Right cardiac atrium (tissue), 5 donors: ENCODE measurements at regions not wholly inside any gene's neighbourhood (a gene's known extent, or its start where the extent isn't known, plus 50 kb on each side); places are given as distances from the start of the nearest gene placed in this dataset.
"Not testable (repeated sequence)": the region's sequence is repeated elsewhere in the genome, so short reads cannot be mapped to it uniquely, and the experiment has no call there.

Source experiments
- ATAC-seq, 2 donors: fragments of 200-7000 bp; cut with Tn5 transposase; one replicate each; pipeline versions ENCODE4 v1.8.0 to v1.9.1; 2020; ENCODE audit warnings: moderate library complexity in 2 of 2, mild to moderate bottlenecking in 1 of 2
- DNase-seq, 3 donors: peaks; one replicate each; pipeline ENCODE4 v3.0.0-alpha.2; 2020
- H3K27ac ChIP-seq: one replicate; pipeline ENCODE4 v1.5.1; 2013; ENCODE audit warnings: mild to moderate bottlenecking, low read length, control low read depth, moderate library complexity
- H3K27me3 ChIP-seq: one replicate; pipeline ENCODE4 v1.6.1; 2013; ENCODE audit not compliant: control insufficient read depth, insufficient read depth
- H3K4me1 ChIP-seq: one replicate; pipeline ENCODE4 v1.6.1; 2013; ENCODE audit warnings: low read length; ENCODE audit not compliant: control insufficient read depth, insufficient read depth
- H3K4me3 ChIP-seq: one replicate; pipeline ENCODE4 v1.5.1; 2013; ENCODE audit warnings: low read length, control low read depth
- H3K9me3 ChIP-seq: one replicate; pipeline ENCODE4 v1.6.1; 2013; ENCODE audit warnings: low read length; ENCODE audit not compliant: control insufficient read depth
- WGBS: extraction: QIAGEN DNeasy Blood & Tissue Kit; methylation state at CpG from one replicate; pipeline ENCODE4 v1.1.7; 2013; 5-methylcytosine and 5-hydroxymethylcytosine counted together
- intact Hi-C, 4 donors: fragments of 100-400 bp; cut with DNase I; formaldehyde crosslinking; loops; one replicate each; pipeline versions ENCODE4 v1.11.0 to v1.14.0; 2022 to 2023
- donor health status: healthy with polysubstance abuse.
- donor health status: DM: no; HTN: yes; CAD: no.
- donor health status: DM: no; HTN: no; CAD: no.
- donor health status: DM: no; HTN: yes; CAD: no; lungs with severe emphysema.
- donor health status: DM: yes; HTN: yes; CAD: no.

DNA sequence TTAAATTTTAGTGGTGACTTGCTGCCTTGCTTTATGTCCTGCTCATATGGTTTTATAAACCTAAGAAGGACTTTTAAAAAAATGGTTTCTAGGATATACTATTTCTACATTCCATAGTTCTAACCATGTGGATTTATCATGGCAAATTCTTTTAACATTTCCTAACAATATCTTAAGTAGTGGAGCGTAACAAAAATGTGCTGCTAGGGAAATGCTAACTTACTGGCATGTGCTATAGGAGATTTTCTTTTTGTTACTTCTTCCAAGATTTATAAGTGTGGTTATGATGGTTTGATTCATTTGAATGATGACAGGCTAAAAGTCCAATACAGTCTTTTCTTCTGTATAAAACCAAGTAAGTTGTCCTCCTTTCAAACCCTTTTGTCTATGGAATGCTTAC is 713.7 kb downstream of the SLITRK1 start:
- Histone ChIP-seq H3K27ac (no peak overlapping the region), H3K4me1 (no peaks in the 10 kb centered on the region), H3K4me3 (no peak overlapping the region), H3K27me3 (no peaks in the 10 kb centered on the region), H3K9me3 (no peaks in the 10 kb centered on the region)
- DNase-seq (no peak), ATAC-seq (no peak)
- intact Hi-C loops: no loop called here
- 65% methylated on average over 1 of the region's 1 CpG for WGBS

- intact Hi-C loops: no loop called here
- ATAC-seq (no peak), DNase-seq (no peak)
- Histone ChIP-seq H3K4me3 (no peak overlapping the region), H3K27me3 (no peaks in the 10 kb centered on the region), H3K27ac (no peak overlapping the region), H3K9me3 (no peaks in the 10 kb centered on the region), H3K4me1 (no peaks in the 10 kb centered on the region)
- WGBS: 81% methylated on average over 3 of the region's 3 CpGs
Observed at GRCh38 chr13:83167203-83167602, 715.1 kb downstream of the SLITRK1 start.

- no peaks in the 10 kb centered on the region for H3K27me3 ChIP-seq
- no peaks in the 10 kb centered on the region for H3K9me3 ChIP-seq
- intact Hi-C loops: no loop called here
- ATAC-seq (no peak), DNase-seq (no peak)
- no peaks in the 10 kb centered on the region for H3K4me1 ChIP-seq
- H3K4me3 ChIP-seq: no peak overlapping the region
- no peak overlapping the region for H3K27ac ChIP-seq
Observed at GRCh38 chr13:83166550-83166949, 715.7 kb downstream of the SLITRK1 start.

GRCh38 chr13:83162493-83162892 is 719.8 kb downstream of the SLITRK1 start:
- 16% methylated on average over 2 of the region's 2 CpGs for WGBS

GRCh38 chr13:83153848-83154247 is 728.4 kb downstream of the SLITRK1 start:
- Histone ChIP-seq H3K9me3 (no peaks in the 10 kb centered on the region), H3K27me3 (no peaks in the 10 kb centered on the region), H3K4me1 (no peaks in the 10 kb centered on the region), H3K27ac (no peak overlapping the region), H3K4me3 (no peak overlapping the region)
- ATAC-seq (no peak), DNase-seq (no peak)
- WGBS: 48% methylated on average over 2 of the region's 2 CpGs
- intact Hi-C loops: no loop called here

More at GRCh38 chr13:83162493-83162892, 719.8 kb downstream of the SLITRK1 start:
- H3K9me3 ChIP-seq: no peaks in the 10 kb centered on the region
- intact Hi-C loops: no loop called here
- H3K27me3 ChIP-seq: no peaks in the 10 kb centered on the region
- no peaks in the 10 kb centered on the region for H3K4me1 ChIP-seq
- ATAC-seq (no peak), DNase-seq (no peak)
- no peak overlapping the region for H3K27ac ChIP-seq
- no peak overlapping the region for H3K4me3 ChIP-seq

GRCh38 chr13:83151308-83151660 is 731.0 kb downstream of the SLITRK1 start:
- H3K27ac ChIP-seq: no peak overlapping the region
- H3K4me1 ChIP-seq: no peaks in the 10 kb centered on the region
- H3K4me3 ChIP-seq: no peak overlapping the region
- no peak for ATAC-seq
- H3K27me3 ChIP-seq: no peaks in the 10 kb centered on the region
- H3K9me3 ChIP-seq: no peaks in the 10 kb centered on the region
- DNase-seq: no peak
- WGBS: 89% methylated on average over 1 of the region's 1 CpG
- intact Hi-C loops: no loop called here

GRCh38 chr13:83150616-83151307 is 731.5 kb downstream of the SLITRK1 start:
- H3K27ac ChIP-seq: no peak overlapping the region
- intact Hi-C loops: no loop called here
- WGBS: 79% methylated on average over 7 of the region's 7 CpGs
- DNase-seq (no peak), ATAC-seq (no peak)
- H3K27me3 ChIP-seq: no peaks in the 10 kb centered on the region
- H3K4me1 ChIP-seq: no peaks in the 10 kb centered on the region
- H3K4me3 ChIP-seq: no peak overlapping the region
- H3K9me3 ChIP-seq: no peaks in the 10 kb centered on the region

GRCh38 chr13:83136660-83137059 is 745.6 kb downstream of the SLITRK1 start:
- ATAC-seq (no peak), DNase-seq (no peak)
- no peaks in the 10 kb centered on the region for H3K9me3 ChIP-seq
- H3K4me3 ChIP-seq: no peak overlapping the region
- no peaks in the 10 kb centered on the region for H3K4me1 ChIP-seq
- 90% methylated on average over 17 of the region's 17 CpGs for WGBS
- no peaks in the 10 kb centered on the region for H3K27me3 ChIP-seq
- intact Hi-C loops: no loop called here
- H3K27ac ChIP-seq: no peak overlapping the region

DNA sequence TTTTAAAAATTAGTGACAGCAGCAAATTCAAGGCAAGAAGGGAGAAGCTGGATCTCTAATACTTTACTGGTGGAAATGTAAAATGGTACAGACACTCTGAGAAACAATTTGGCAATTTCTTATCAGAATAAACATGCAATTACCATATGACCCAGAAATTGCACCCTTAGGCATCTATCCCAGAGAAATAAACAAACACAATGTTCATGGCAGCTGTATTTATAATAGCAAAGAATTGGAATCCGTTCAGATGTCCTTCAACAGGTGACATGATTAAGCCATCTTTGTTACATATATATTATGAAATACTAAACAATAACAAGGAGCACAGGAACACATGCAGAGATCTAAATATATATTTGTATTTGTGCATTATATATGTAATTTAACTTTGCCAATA is 756.5 kb downstream of the SLITRK1 start:
- DNase-seq (no peak), ATAC-seq (no peak)
- no peaks in the 10 kb centered on the region for H3K4me1 ChIP-seq
- intact Hi-C loops: no loop called here
- no peak overlapping the region for H3K4me3 ChIP-seq
- WGBS: 0% methylated on average over 1 of the region's 1 CpG
- no peaks in the 10 kb centered on the region for H3K9me3 ChIP-seq
- no peaks in the 10 kb centered on the region for H3K27me3 ChIP-seq
- no peak overlapping the region for H3K27ac ChIP-seq

DNA sequence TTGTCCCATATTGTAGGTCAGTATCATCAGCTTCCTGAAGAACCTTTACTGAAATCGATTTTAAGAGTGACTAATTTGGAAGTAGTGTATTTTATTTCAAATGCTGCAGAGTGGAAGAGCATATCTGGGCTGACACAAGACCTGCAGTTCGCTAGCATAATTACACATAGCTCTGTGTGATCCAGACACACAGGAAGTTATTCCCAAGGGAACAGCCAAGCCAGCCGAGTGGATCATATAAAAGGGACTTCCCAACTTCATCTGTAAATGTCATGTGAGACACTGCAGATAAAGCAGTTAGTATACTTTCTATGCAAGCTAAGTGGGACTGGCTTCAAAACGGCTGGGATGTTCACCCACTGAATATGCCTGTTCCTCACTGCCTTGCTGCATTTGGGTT is 760.4 kb downstream of the SLITRK1 start:
- intact Hi-C loops: no loop called here
- Histone ChIP-seq H3K27me3 (no peaks in the 10 kb centered on the region), H3K4me1 (no peaks in the 10 kb centered on the region), H3K9me3 (no peaks in the 10 kb centered on the region), H3K4me3 (no peak overlapping the region), H3K27ac (no peak overlapping the region)
- no peak for DNase-seq
- ATAC-seq: no peak
- WGBS: 53% methylated on average over 4 of the region's 4 CpGs

DNA sequence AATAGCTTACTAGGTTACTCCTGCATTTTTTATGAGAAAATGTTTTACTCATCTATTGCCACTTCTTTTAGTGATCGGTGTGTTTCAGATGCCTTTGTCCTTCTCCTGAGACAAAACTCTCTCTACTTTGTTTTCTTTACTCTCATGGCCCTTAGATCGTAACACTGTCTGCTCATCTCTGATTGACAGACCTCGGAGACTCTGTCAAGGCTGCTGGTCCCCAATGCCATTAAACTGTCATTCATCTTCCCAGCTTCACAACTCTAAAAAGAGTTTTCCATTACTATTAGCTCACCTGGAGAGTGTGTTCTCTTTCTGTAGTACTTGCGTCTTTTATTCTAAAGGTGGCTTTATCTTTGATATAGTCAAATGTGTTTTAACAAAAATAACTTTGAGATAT is 765.2 kb downstream of the SLITRK1 start:
- intact Hi-C loops: no loop called here
- H3K4me1 ChIP-seq: no peaks in the 10 kb centered on the region
- H3K27me3 ChIP-seq: no peaks in the 10 kb centered on the region
- 74% methylated on average over 4 of the region's 4 CpGs for WGBS
- no peaks in the 10 kb centered on the region for H3K9me3 ChIP-seq
- no peak for DNase-seq
- no peak for ATAC-seq
- H3K27ac ChIP-seq: no peak overlapping the region
- H3K4me3 ChIP-seq: no peak overlapping the region

DNA sequence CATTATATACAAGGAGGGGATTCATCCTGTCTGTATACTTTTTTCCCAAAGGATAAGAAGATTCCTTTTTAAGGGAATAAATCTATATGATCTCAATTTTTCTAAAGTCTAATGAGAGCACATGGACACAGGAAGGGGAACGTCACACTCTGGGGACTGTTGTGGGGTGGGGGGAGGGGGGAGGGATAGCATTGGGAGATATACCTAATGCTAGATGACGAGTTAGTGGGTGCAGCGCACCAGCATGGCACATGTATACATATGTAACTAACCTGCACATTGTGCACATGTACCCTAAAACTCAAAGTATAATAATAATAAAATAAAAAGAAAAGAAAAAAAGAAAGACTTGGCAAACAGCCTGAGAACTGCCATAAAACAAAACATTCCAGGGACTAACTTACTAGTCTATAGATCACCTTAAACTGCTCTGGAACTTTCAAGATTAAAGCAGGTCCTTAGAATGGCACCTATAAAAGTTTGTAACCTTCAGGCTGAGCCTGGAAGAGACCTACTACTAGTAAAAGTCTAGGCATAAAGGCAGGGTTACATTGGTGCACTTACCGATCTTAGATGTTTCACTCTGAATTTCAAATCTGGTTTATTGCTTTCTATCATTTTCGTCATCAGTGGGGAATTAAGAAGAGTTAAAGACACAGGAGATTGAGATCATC is 780.6 kb downstream of the SLITRK1 start:
- intact Hi-C loops, ATAC-seq, H3K27ac ChIP-seq, H3K27me3 ChIP-seq, H3K4me1 ChIP-seq, H3K9me3 ChIP-seq, H3K4me3 ChIP-seq, DNase-seq: not testable (repeated sequence)
- WGBS: 77% methylated on average over 4 of the region's 5 CpGs
